Right atrium auricular region (tissue), 2 donors: ENCODE measurements at regions not wholly inside any gene's neighbourhood (a gene's known extent, or its start where the extent isn't known, plus 50 kb on each side); places are given as distances from the start of the nearest gene placed in this dataset.

ENCODE experiments used
- DNase-seq: peaks from one replicate; pipeline ENCODE4 v3.0.0-alpha.2; 2019; ENCODE audit warnings: low spot score
- H3K27ac ChIP-seq, 2 donors: fragments of 200-600 bp; sonication (generic); 1 replicate in 1 of 2; 2 replicates in 1 of 2; pipeline ENCODE4 v1.5.1; 2016 to 2019
- H3K27me3 ChIP-seq, 2 donors: fragments of 200-600 bp; sonication (generic); one replicate each; pipeline versions ENCODE4 v1.5.1 to v1.6.0; 2017 to 2019
- H3K36me3 ChIP-seq: fragments of 200-600 bp; sonication (generic); one replicate; pipeline ENCODE4 v1.5.1; 2016
- H3K4me1 ChIP-seq, 2 donors: fragments of 200-600 bp; sonication (generic); one replicate each; pipeline versions ENCODE4 v1.5.1 to v1.6.0; 2017 to 2019
- H3K4me3 ChIP-seq, 2 donors: fragments of 200-600 bp; sonication (generic); 1 replicate in 1 of 2; 2 replicates in 1 of 2; pipeline ENCODE4 v1.5.1; 2017 to 2019; ENCODE audit warnings: mild to moderate bottlenecking in 1 of 2, moderate library complexity in 1 of 2
- H3K9me3 ChIP-seq, 2 donors: fragments of 200-600 bp; sonication (generic); one replicate each; pipeline ENCODE4 v1.5.1; 2019
- CTCF ChIP-seq, 2 donors: fragments of 200-600 bp; sonication (generic); IDR thresholded peaks; one replicate each; pipeline ENCODE4 v1.5.1; 2019; ENCODE audit warnings: antibody characterized with exemption in 2 of 2

GRCh38 chr15:31605467-31605931, 278.9 kb downstream of the KLF13 start:
- peaks cover 0 to 3% of the 10 kb centered on the region in 2 donors for H3K9me3 ChIP-seq
- H3K4me1 ChIP-seq, result no peaks in the 10 kb centered on the region
- TF ChIP-seq CTCF (IDR thresholded peaks at IDR 0.05), result no peak
- no peak overlapping the region for H3K27ac ChIP-seq
- no peaks in the 10 kb centered on the region for H3K36me3 ChIP-seq
- DNase-seq, result no peak
- H3K27me3 ChIP-seq, result no peaks in the 10 kb centered on the region
- no peak overlapping the region for H3K4me3 ChIP-seq

GRCh38 chr15:31606194-31606669, 279.6 kb downstream of the KLF13 start:
- Histone ChIP-seq H3K36me3 (no peaks in the 10 kb centered on the region), H3K27me3 (no peaks in the 10 kb centered on the region), H3K4me1 (no peaks in the 10 kb centered on the region), H3K27ac (no peak overlapping the region), H3K4me3 (no peak overlapping the region), H3K9me3 (peaks cover 0 to 3% of the 10 kb centered on the region in 2 donors)
- no peak for DNase-seq
- TF ChIP-seq CTCF (IDR thresholded peaks at IDR 0.05), result no peak

GRCh38 chr15:31606931-31607497, 280.4 kb downstream of the KLF13 start:
- no peaks in the 10 kb centered on the region for H3K36me3 ChIP-seq
- TF ChIP-seq CTCF (IDR thresholded peaks at IDR 0.05), result no peak
- DNase-seq, result no peak

GRCh38 chr15:31607656-31608055, 281.0 kb downstream of the KLF13 start:
- Histone ChIP-seq H3K4me1 (no peaks in the 10 kb centered on the region), H3K9me3 (peaks cover 0 to 3% of the 10 kb centered on the region in 2 donors), H3K4me3 (no peak overlapping the region), H3K36me3 (no peaks in the 10 kb centered on the region), H3K27ac (no peak overlapping the region), H3K27me3 (no peaks in the 10 kb centered on the region)
- no peak for TF ChIP-seq CTCF (IDR thresholded peaks at IDR 0.05)
- DNase-seq, result no peak

More at GRCh38 chr15:31606931-31607497, 280.4 kb downstream of the KLF13 start:
- no peaks in the 10 kb centered on the region for H3K4me1 ChIP-seq
- H3K27ac ChIP-seq, result no peak overlapping the region
- H3K4me3 ChIP-seq, result no peak overlapping the region
- no peaks in the 10 kb centered on the region for H3K27me3 ChIP-seq
- H3K9me3 ChIP-seq, result peaks cover 0 to 3% of the 10 kb centered on the region in 2 donors

GRCh38 chr15:31609258-31609681, 282.6 kb downstream of the KLF13 start:
- no peaks in the 10 kb centered on the region for H3K36me3 ChIP-seq
- no peak overlapping the region for H3K4me3 ChIP-seq
- H3K27me3 ChIP-seq, result no peaks in the 10 kb centered on the region
- no peak for DNase-seq
- peaks cover 0 to 6% of the 10 kb centered on the region in 2 donors for H3K9me3 ChIP-seq
- H3K27ac ChIP-seq, result no peak overlapping the region
- TF ChIP-seq CTCF (IDR thresholded peaks at IDR 0.05), result no peak
- no peaks in the 10 kb centered on the region for H3K4me1 ChIP-seq

GRCh38 chr15:31609906-31610305, 283.3 kb downstream of the KLF13 start:
- Histone ChIP-seq H3K9me3 (peaks cover 0 to 6% of the 10 kb centered on the region in 2 donors), H3K4me3 (no peak overlapping the region), H3K36me3 (no peaks in the 10 kb centered on the region), H3K27me3 (no peaks in the 10 kb centered on the region), H3K4me1 (no peaks in the 10 kb centered on the region), H3K27ac (no peak overlapping the region)
- no peak for DNase-seq
- TF ChIP-seq CTCF (IDR thresholded peaks at IDR 0.05), result no peak
